ENCODE measurements at regions not wholly inside any gene's neighbourhood (a gene's known extent, or its start where the extent isn't known, plus 50 kb on each side); places are given as distances from the start of the nearest gene placed in this dataset.

DNA sequence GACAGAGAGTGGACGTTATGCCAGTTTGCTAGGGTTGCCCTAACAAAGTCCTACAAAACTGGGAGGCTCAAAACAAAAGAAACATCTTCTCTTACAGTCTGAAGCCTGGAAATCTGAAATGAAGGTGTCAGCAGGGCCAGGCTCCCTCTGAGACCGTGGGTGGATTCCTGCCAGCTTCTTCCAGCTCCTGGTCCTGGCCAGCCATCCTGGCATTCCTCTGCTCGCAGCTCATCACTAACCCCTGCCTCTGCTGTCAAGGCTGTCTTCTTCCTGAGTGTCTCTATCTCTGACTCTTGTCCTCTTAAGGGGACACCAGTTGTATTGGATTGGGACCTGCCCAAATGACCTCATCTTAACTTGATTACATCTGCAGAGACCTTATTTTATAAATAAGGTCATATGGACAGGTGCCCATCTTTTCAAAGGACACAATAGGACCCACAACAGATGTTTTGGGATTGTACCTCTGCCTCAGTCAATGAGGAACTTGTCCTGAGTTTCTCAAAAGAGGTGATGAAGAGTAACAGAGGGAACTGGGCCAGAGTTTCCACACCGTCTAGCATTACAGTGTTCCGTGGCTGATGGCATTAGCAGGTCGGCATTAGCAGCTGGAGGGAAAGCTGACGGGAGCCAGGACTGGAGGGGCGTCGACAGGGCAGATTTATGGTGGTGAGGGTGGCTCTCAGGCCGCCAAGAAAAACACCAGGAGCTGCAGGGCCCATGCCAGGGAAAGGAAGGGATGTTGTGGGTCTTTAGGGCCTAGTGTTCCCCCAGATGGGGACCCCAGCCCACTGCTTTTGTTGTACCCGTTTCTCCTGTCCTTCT is 157.3 kb downstream of the TBXT start:
- no peak for DNase-seq (ENCODE audit: low read depth in 1 of 2, low spot score in 1 of 2)

GRCh38 chr6:166009385-166010031 is 158.1 kb downstream of the TBXT start:
- no peak for DNase-seq (ENCODE audit: low read depth in 1 of 2, low spot score in 1 of 2)

DNA sequence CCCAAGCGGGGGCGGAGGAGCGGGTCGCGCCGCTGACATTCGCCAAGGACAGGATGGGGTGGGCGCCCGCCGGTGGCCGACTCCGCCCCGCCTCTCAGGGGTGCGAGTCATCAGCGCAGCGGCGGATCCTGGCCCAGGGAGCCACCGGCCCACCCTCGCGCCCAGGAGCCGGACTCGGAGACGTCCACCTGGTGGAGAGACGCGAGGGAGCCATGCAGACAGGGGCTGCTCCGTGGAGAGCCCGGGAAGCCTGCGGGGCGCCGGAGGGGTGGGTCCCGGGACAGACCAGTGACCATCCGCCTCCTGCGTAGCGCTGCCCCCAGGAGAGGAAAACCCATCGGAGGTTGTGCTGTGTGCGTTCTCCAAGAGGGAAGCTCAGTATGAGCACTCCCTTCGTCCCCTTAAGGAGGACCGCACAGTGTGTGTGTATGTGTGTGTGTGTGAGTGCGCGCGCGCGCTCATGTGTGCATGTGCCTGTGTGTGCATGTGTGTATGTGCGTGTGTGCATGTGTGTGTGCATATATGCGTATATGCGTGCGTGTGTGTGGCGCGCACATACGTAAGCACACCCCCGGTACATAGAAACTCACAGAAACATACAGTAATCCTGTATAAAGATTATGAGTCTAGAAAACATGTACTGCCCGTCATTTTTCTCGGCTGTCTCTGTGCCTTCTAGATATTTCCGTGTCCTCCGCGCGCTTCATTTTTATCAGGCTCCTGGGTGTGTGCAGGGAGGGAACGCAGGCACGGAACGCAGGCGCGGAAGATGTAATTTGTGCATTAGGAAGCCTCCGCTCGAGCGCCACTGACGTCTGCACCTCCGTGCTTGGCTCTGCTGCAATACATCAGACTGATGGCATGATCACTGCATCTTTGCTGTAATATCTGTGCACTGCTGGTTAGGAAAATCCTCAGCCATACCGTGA is 158.9 kb downstream of the TBXT start:
- DNase-seq (ENCODE audit: low read depth in 1 of 2, low spot score in 1 of 2): no peak

GRCh38 chr6:166007349-166008263 is 160.0 kb downstream of the TBXT start:
- no peak for DNase-seq (ENCODE audit: low read depth in 1 of 2, low spot score in 1 of 2)

- no peak for DNase-seq (ENCODE audit: low read depth in 1 of 2, low spot score in 1 of 2)
Observed at GRCh38 chr6:166006900-166007301, 160.8 kb downstream of the TBXT start.

DNA sequence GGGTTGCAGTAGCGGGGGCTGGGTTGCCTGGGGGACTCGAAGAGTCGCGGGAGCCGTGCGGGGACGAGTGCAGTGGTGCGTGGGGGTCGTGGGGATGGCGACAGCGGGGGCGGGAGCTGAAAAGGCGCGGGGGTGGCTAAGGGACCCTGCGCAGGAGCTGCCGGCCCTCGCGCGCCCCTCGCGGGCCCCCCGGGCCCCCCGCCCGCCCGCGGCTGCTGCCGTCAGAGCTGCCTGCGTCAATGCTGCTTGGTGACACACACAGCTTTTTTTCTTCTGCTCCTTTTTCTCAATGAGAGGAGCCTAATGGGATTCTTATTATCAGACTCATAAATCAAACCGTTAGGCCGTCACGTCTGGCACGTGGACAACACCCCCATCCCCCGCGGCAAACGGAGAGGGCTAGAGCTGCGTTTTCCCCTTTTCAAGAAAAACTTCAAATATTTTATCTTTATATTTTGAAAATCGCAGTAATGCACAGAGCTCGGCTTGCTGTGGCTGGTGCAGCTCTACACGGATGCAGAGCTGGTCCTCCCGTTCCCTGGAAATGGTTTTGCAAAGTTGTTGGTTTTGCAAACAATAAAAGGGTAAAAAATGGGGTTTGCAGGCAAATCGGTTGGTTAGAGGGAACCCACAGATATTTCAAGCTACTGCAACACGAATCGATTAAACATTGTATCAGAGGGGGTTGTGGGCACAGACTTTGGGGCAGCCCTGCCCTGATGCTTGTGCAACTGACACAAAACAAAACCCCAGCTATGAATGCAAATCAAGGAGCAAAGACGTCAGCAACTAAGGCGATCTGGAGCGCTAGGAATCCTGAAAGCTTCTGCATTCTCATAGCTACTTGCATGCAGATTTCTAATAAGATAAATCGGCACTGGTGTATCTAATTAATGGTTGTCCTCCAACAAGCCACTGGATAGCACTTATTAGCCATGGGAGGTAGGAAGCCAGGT is 161.4 kb downstream of the TBXT start:
- DNase-seq (ENCODE audit: low read depth in 1 of 2, low spot score in 1 of 2): no peak

GRCh38 chr6:166005401-166005943 is 162.2 kb downstream of the TBXT start:
- no peak for DNase-seq (ENCODE audit: low read depth in 1 of 2, low spot score in 1 of 2)

DNA sequence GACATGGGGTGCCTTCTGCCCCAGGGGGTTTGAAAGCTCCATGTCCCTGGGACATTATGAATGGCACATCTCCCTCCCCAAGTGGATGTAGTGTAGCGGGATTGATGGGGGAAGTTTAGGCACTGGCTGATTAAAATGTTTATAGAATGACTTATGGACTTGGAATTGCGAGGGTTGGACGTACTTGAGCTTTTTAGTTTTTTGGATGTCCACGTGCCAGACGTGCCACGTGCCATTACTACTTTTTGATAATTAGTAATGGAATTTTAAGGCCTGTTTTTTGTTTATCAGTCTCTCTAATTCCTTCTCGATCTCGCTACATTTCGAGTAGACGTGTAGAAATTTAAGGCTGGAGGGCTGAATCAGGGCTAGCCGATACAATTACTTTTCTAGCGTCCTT is 162.8 kb downstream of the TBXT start:
- DNase-seq (ENCODE audit: low read depth in 1 of 2, low spot score in 1 of 2): no peak

- DNase-seq (ENCODE audit: low read depth in 1 of 2, low spot score in 1 of 2): no peak
Observed at GRCh38 chr6:166004471-166004870, 163.2 kb downstream of the TBXT start.

GRCh38 chr6:166003569-166003968 is 164.1 kb downstream of the TBXT start:
- no peak for DNase-seq (ENCODE audit: low read depth in 1 of 2, low spot score in 1 of 2)

GRCh38 chr6:166001359-166001758 is 166.3 kb downstream of the TBXT start:
- no peak for DNase-seq (ENCODE audit: low read depth in 1 of 2, low spot score in 1 of 2)

GRCh38 chr6:165999279-165999678 is 168.4 kb downstream of the TBXT start:
- no peak for DNase-seq (ENCODE audit: low read depth in 1 of 2, low spot score in 1 of 2)

DNA sequence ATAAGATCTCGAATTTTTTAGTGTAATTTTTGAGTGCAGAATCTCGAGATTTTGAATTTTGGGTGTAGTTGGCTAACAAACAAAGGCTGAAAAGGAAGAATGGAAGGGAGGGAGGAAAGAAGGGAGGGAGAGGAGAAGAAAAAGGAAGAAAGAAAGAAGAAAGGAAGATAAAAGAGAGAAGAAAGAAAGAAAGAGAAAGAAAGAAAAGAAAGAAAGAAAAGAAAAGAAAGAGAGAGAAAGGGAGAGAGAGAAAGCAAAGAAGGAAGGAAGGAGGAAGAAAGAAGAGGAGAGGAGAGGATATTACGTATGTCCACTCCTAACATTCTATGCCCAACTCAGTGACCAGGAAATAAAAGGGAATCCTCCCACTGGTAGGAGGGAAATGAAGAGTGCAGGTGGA is 169.6 kb downstream of the TBXT start:
- no peak for DNase-seq (ENCODE audit: low read depth in 1 of 2, low spot score in 1 of 2)

DNA sequence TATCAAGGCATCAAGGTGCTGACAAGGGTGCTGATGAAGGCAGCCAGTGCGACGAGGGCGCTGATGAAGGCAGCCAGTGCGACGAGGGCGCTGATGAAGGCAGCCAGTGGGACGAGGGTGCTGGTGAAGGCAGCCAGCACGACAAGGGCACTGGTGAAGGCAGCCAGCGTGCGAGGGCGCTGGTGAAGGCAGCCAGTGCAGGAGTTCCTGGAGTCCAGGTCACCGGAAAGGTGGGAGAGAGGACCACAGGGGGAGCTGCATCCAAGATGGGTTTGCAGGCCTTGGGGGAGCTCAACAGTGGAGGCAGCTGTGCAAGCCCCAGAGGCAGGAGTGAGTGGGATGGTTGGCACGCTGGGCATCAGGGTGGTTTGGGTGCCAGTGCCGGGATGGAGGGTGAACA is 176.3 kb downstream of the TBXT start:
- no peak for DNase-seq (ENCODE audit: low read depth in 1 of 2, low spot score in 1 of 2)

DNA sequence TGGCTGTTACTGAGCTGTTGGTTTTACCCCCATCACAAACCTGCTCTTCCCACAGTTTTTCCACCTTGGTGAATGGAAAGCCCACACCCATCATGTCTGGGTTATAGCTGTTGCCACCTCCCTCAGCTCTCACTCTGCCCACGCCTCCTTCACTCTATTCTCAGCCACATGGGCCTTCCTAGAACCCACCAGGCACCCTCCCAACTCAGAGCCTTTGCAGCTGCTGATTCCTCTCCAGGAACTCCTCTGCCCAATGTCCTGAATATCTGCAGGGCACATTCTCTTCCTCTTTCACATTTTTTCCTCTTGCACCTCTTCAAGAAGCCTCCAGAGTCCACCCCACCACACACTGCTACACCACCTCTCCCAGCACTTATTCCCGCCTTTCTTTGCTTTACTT is 177.4 kb downstream of the TBXT start:
- no peak for DNase-seq (ENCODE audit: low read depth in 1 of 2, low spot score in 1 of 2)

DNA sequence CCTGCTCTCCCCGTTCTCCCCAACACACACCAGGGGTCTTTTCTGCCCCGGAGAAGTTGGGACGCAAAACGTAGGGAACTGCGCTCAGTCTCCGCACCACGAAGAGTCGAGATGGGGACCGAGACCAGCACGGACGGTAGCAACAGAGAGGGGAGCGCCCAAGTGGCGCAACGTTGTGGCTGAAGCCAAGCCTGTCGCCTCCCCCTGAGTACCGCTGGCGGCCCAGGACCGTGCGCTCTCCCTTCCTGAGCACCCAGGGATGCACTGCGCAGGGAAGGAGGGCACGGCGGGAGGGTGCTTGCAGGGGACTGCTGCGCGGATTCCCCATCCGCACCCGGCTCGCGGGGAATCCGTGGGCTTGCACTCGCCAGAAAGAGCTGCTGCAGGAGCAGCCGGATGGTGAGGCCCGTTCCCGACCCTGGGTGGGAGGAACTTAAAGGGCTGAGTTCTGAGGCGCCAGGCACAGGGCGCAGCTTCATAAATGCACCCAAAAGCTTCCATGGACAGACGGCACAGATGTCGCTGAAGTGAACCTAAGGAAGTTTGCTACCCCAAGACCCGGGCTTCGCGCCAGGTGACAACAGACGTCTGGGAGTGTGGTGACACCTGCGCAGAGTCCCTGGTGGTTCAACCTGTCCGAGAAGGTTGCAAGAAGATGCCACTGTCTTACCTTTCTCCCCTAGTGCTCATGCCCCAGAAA is 178.7 kb downstream of the TBXT start:
- no peak for DNase-seq (ENCODE audit: low read depth in 1 of 2, low spot score in 1 of 2)

DNA sequence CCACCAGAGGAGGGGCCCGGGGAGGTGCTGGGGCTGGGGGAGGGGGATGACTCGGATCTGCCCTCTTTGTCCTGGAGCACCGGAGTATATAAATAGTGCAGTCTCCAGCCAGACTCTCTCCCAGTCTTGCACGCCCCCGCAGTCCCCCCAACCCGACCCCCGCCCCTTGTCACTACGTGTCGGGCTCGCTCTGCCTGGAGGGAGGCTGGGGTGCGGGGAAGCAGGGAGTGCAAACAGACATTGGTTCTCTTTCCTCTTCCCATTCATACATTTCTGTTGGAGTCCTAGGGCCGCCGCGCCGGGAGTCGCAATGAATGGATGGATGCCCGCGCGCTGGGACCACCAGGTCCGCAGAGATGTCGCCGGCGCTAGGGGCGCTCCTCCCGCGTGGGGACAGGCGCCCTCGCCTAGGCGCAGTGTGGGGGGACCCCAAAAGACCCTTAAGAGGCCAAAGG is 179.3 kb downstream of the TBXT start:
- no peak for DNase-seq (ENCODE audit: low read depth in 1 of 2, low spot score in 1 of 2)

DNA sequence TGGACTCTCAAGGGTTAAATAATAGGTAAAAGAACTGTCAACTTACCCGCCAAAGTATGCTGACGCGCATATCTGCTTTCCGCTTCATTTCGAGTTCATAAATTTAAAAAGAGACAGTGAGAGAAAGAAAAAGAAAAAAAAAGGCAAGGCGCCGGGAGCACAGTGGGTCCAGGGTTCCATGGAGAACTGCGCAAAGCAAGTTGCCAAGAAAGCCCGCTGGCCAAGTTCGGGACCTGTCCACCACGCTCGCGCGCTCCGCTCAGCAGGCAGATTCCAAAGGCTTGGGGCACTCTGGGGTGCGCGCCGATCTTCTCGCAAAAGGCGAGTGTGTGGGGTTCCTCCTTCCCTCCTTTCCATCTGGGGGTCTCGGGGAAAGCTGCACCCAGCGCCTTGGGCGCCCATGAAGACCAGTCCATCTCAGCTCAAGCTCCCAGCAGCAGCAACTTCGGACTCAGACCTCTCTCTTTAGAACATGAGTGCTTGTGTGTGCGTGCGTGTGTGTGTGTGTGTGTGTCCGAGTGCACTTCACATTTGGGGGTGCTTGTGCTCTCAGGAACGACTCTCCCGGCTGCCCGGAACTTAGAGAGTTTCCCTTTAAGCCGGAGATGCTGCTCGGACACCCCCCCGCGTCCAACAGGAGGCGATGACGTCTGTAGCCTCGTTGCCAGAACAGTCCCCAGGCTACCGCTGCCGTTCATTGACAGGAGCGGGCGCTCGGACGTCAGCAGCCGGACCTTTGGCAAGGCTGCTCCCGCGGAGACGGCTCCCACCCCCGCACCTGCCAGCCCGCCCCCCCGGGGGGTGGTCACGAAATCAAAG is 180.0 kb downstream of the TBXT start:
- DNase-seq (ENCODE audit: low read depth in 1 of 2, low spot score in 1 of 2): no peak

Measured in activated CD4-positive, alpha-beta T cell treated with anti-CD3 and anti-CD28 coated beads, Interleukin-2, amount 50 U/mL, for 24 hours (primary cell).